HepG2 (cell line): ENCODE measurements at regions not wholly inside any gene's neighbourhood (a gene's known extent, or its start where the extent isn't known, plus 50 kb on each side); places are given as distances from the start of the nearest gene placed in this dataset.

Experiments
- ATAC-seq: fragments of 200-7000 bp; cut with Tn5 transposase; 3 replicates; pipeline ENCODE4 v1.9.1; 2020; ENCODE audit warnings: mild to moderate bottlenecking, moderate library complexity
- BruUV-seq: library from RNA; stranded (reverse); fragments of 400-500 nt; replicated peaks from 2 replicates; lab custom pipeline; 2021; lab: Mats Ljungman, UMichigan
- CTCF ChIA-PET: fragments of 300-600 bp; formaldehyde crosslinking; extraction: SDS; loops from one replicate; lab custom pipeline; 2021; ENCODE audit warnings: low total read pairs, inconsistent platforms, low intra/inter-chr PET ratio; lab: Yijun Ruan, JAX
- POLR2A ChIA-PET: fragments of 350-600 bp; sonication (Branson Sonifier 250); formaldehyde crosslinking; loops from one replicate; lab custom pipeline; 2020; ENCODE audit warnings: antibody characterized with exemption, inconsistent platforms; lab: Yijun Ruan, JAX
- DNase-seq: peaks from one replicate; pipeline ENCODE4 v3.0.0-alpha.2; 2015; ENCODE audit warnings: low spot score
- FAIRE-seq: peaks from 3 replicates; lab custom pipeline; 2011; peaks lifted over from hg19 to GRCh38; lab: Jason Lieb, UNC
- H2AFZ ChIP-seq: one replicate; pipeline ENCODE4 v1.6.1; 2011; ENCODE audit warnings: low read length, inconsistent platforms
- H3K27ac ChIP-seq: fragments of 300-600 bp; 3 replicates; pipeline ENCODE4 v1.8.0; 2011; ENCODE audit warnings: mixed run types, mild to moderate bottlenecking, mixed read lengths, low read length, inconsistent platforms; ENCODE audit not compliant: insufficient read depth; ENCODE audit errors: extremely low read length
- H3K27me3 ChIP-seq, 2 experiments: fragments of 200-600 bp in 1 of 2; 2 replicates in 1 of 2; 3 replicates in 1 of 2; pipeline versions ENCODE4 v1.6.0 to v1.8.0; 2011; ENCODE audit warnings: low read length in 2 of 2, mild to moderate bottlenecking in 2 of 2, moderate library complexity in 2 of 2, inconsistent platforms in 1 of 2; ENCODE audit not compliant: insufficient read depth in 2 of 2, control insufficient read depth in 1 of 2
- H3K36me3 ChIP-seq, 2 experiments: fragments of 200-600 bp in 1 of 2; replicated peaks in 1 of 2; 2 replicates in 1 of 2; 3 replicates in 1 of 2; pipeline versions ENCODE4 v1.5.1 to v1.8.0; 2011; ENCODE audit warnings: low read length in 2 of 2, inconsistent platforms in 1 of 2; ENCODE audit not compliant: insufficient read depth in 2 of 2, control insufficient read depth in 1 of 2
- H3K4me1 ChIP-seq: 2 replicates; pipeline ENCODE4 v1.5.1; 2012; ENCODE audit warnings: low read length, inconsistent platforms; ENCODE audit not compliant: insufficient read depth
- H3K4me2 ChIP-seq: 2 replicates; pipeline ENCODE4 v1.6.0; 2011; ENCODE audit warnings: low read depth, low read length, inconsistent platforms
- H3K4me3 ChIP-seq, 3 experiments: fragments of 200-600 bp in 1 of 3; sonication (generic), shearing (Covaris generic) in 1 of 3; replicated peaks in 1 of 3; 2 replicates each; pipeline ENCODE4 v1.5.1; 2011 to 2016; ENCODE audit warnings: low read length in 3 of 3, inconsistent platforms in 2 of 3, low read depth in 2 of 3, mild to moderate bottlenecking in 2 of 3, control low read depth in 1 of 3, mixed read lengths in 1 of 3; ENCODE audit not compliant: insufficient read depth in 1 of 3
- H3K79me2 ChIP-seq: one replicate; pipeline ENCODE4 v1.6.1; 2011; ENCODE audit warnings: low read length, inconsistent platforms; ENCODE audit not compliant: insufficient read depth
- H3K9ac ChIP-seq: 2 replicates; pipeline ENCODE4 v1.6.0; 2011; ENCODE audit warnings: mild to moderate bottlenecking, low read depth, low read length, inconsistent platforms; ENCODE audit not compliant: insufficient read depth
- H3K9me3 ChIP-seq: 2 replicates; pipeline ENCODE4 v1.5.1; 2012; ENCODE audit warnings: mild to moderate bottlenecking, low read length
- H4K20me1 ChIP-seq: 2 replicates; pipeline ENCODE4 v1.6.0; 2011; ENCODE audit warnings: inconsistent platforms, mild to moderate bottlenecking, low read length, moderate library complexity; ENCODE audit not compliant: insufficient read depth
- ATM ChIP-seq: fragments of 450-650 bp; IDR thresholded peaks from 2 replicates; pipeline ENCODE4 v1.7.1; 2017; ENCODE audit warnings: mild to moderate bottlenecking, borderline replicate concordance
- CEBPB ChIP-seq: IDR thresholded peaks from 2 replicates; pipeline ENCODE4 v1.6.1; 2011; ENCODE audit warnings: low read depth, low read length, improper control_type of control experiment, borderline replicate concordance
- FOXA3 ChIP-seq: IDR thresholded peaks from 2 replicates; pipeline ENCODE4 v1.6.1; 2016; ENCODE audit warnings: missing genetic modification reagents, missing compliant biosample characterization
- GTF3A ChIP-seq: sonication (generic); formaldehyde crosslinking; conservative IDR thresholded peaks from 2 replicates; pipeline ENCODE4 v1.4.0; 2020; ENCODE audit warnings: mild to moderate bottlenecking, missing genetic modification reagents
- PHF8 ChIP-seq: sonication (generic); formaldehyde crosslinking; IDR thresholded peaks from 2 replicates; pipeline ENCODE4 v1.5.0; 2020; ENCODE audit warnings: missing genetic modification reagents
- SMYD3 ChIP-seq: sonication (generic); formaldehyde crosslinking; IDR thresholded peaks from 2 replicates; pipeline ENCODE4 v1.8.1; 2023; ENCODE audit warnings: mild to moderate bottlenecking, missing genetic modification reagents
- TAF1 ChIP-seq: sonication (generic); formaldehyde crosslinking; IDR thresholded peaks from 2 replicates; pipeline ENCODE4 v1.4.0; 2020; ENCODE audit warnings: missing genetic modification reagents
- TRAFD1 ChIP-seq: sonication (generic); formaldehyde crosslinking; IDR thresholded peaks from 2 replicates; pipeline ENCODE4 v1.5.1; 2020; ENCODE audit warnings: missing genetic modification reagents, mild to moderate bottlenecking, borderline replicate concordance
- ZNF468 ChIP-seq: sonication (generic); formaldehyde crosslinking; IDR thresholded peaks from 2 replicates; pipeline ENCODE4 v1.8.0; 2022; ENCODE audit warnings: mild to moderate bottlenecking, moderate library complexity, missing genetic modification reagents
- ZNF530 ChIP-seq: sonication (generic); formaldehyde crosslinking; IDR thresholded peaks from 2 replicates; pipeline ENCODE4 v1.5.0; 2020; ENCODE audit warnings: low read depth, mild to moderate bottlenecking, missing genetic modification reagents
- ZNF607 ChIP-seq: sonication (generic); formaldehyde crosslinking; IDR thresholded peaks from 2 replicates; pipeline ENCODE4 v1.5.1; 2020; ENCODE audit warnings: missing genetic modification reagents, mild to moderate bottlenecking, borderline replicate concordance
- ZNF619 ChIP-seq: sonication (generic); formaldehyde crosslinking; IDR thresholded peaks from 2 replicates; pipeline ENCODE4 v1.4.0; 2020; ENCODE audit warnings: mild to moderate bottlenecking, missing genetic modification reagents
- ZNF784 ChIP-seq: sonication (generic); formaldehyde crosslinking; IDR thresholded peaks from 2 replicates; pipeline ENCODE4 v1.5.1; 2020; ENCODE audit warnings: missing genetic modification reagents, mild to moderate bottlenecking, borderline replicate concordance
- WGBS: methylation state at CpG from one replicate; pipeline ENCODE4 v1.1.6; 2017; ENCODE audit warnings: low lambda C conversion rate; 5-methylcytosine and 5-hydroxymethylcytosine counted together
- in situ Hi-C: cut with HindIII; loops from 2 replicates; pipeline ENCODE4 v1.10.0; 2017; ENCODE audit warnings: low pct_unique_long_range_greater_than_20kb; ENCODE audit not compliant: extremely low pct_ligation_motif_present
- intact Hi-C: fragments of 100-400 bp; cut with micrococcal nuclease; formaldehyde crosslinking; loops from one replicate; pipeline ENCODE4 v1.10.0; 2022; ENCODE audit not compliant: unreplicated experiment

- H3K4me1 ChIP-seq = no peaks in the 10 kb centered on the region
- no peaks in the 10 kb centered on the region for H3K27me3 ChIP-seq
- H2AFZ ChIP-seq = no peak overlapping the region
- DNase-seq (no peak), ATAC-seq (no peak), FAIRE-seq (no peak)
- intact Hi-C loops (no loop called here), in situ Hi-C loops (no loop called here)
- H3K9me3 ChIP-seq = peaks cover 21% of the 10 kb centered on the region
- H4K20me1 ChIP-seq = no peaks in the 10 kb centered on the region
- ChIA-PET POLR2A (no interaction called here), CTCF (no interaction called here)
- TF ChIP-seq ZNF468 (CRISPR knock-in tag) = no peak
- TF ChIP-seq FOXA3 (CRISPR knock-in tag) = no peak
- TF ChIP-seq GTF3A (CRISPR knock-in tag) = no peak
- no peak for TF ChIP-seq PHF8 (CRISPR knock-in tag)
- TF ChIP-seq CEBPB = no peak
- no peak for TF ChIP-seq SMYD3 (CRISPR knock-in tag)
- no peak for TF ChIP-seq ATM
- no peak for TF ChIP-seq ZNF607 (CRISPR knock-in tag)
- no peak for TF ChIP-seq TAF1 (CRISPR knock-in tag)
- TF ChIP-seq ZNF619 (CRISPR knock-in tag) = no peak
- no peak for TF ChIP-seq ZNF784
- no peak for TF ChIP-seq ZNF530 (CRISPR knock-in tag)
- no peak for TF ChIP-seq TRAFD1
- 82% methylated on average over 2 of the region's 2 CpGs for WGBS
- no peaks in the 10 kb centered on the region for H3K36me3 ChIP-seq
- no peak overlapping the region for H3K9ac ChIP-seq
- no peak overlapping the region for H3K27ac ChIP-seq
- BruUV-seq = no TSS peak
- H3K79me2 ChIP-seq = no peaks in the 10 kb centered on the region
- H3K4me3 ChIP-seq = no peak overlapping the region
- H3K4me2 ChIP-seq = no peak overlapping the region
Observed at GRCh38 chr10:52668024-52668423, 104.6 kb downstream of the MBL2 start.
